ENCODE measurements at regions not wholly inside any gene's neighbourhood (a gene's known extent, or its start where the extent isn't known, plus 50 kb on each side); places are given as distances from the start of the nearest gene placed in this dataset.
A peak's percentile ranks its signal among the peaks of the same experiment; 100 is the strongest.

GRCh38 chr11:19311308-19312030 lies 70.7 kb upstream of the E2F8 start:
- CTCF ChIA-PET = interaction anchor here (1.1 kb wide), 1 partner anchor 52 kb away, joined by 4 read pairs; no protein-coding TSS in a partner anchor
- Mint-ChIP-seq H3K27me3 (peaks cover 20% of the 10 kb centered on the region), H3K4me3 (no peak overlapping the region), H3K9me3 (ENCODE audit: insufficient read depth) (no peaks in the 10 kb centered on the region), H3K4me1 (peaks cover 7% of the 10 kb centered on the region), H3K27ac (no peak overlapping the region)
- peaks cover 0 to 5% of the 10 kb centered on the region in 2 donors for H3K4me1 ChIP-seq (ENCODE audit: control insufficient read depth in 2 of 2, insufficient read depth in 2 of 2, low read length in 2 of 2)
- peaks cover 0 to 3% (median 0%) of the 10 kb centered on the region in 4 experiments for H3K27me3 ChIP-seq (replicated peaks in 1 of 4; ENCODE audit: control extremely low read depth in 1 of 4, control insufficient read depth in 3 of 4, insufficient read depth in 4 of 4, low read length in 3 of 4)
- H4K20me1 ChIP-seq (ENCODE audit: control insufficient read depth, insufficient read depth, low read length, poor library complexity, severe bottlenecking) = no peaks in the 10 kb centered on the region
- ATAC-seq (ENCODE audit: low read depth) (no peak), DNase-seq (peak; percentile 33)
- no peak overlapping the region for H3K27ac ChIP-seq (ENCODE audit: low read length in 2 of 2)
- 82% methylated on average over 1 of the region's 3 CpGs for WGBS (ENCODE audit: insufficient coverage)
- intact Hi-C loops (cut with micrococcal nuclease) = loop anchor here (1.0 kb wide), 1 partner anchor 242 kb away; no protein-coding TSS in a partner anchor
- no peaks in the 10 kb centered on the region for H3K9me3 ChIP-seq (ENCODE audit: control extremely low read depth in 1 of 3, control insufficient read depth in 2 of 3, insufficient read depth in 1 of 3, low read length in 2 of 3)
- H3K4me3 ChIP-seq (ENCODE audit: control extremely low read depth in 1 of 5, extremely low read depth in 1 of 5, insufficient read depth in 1 of 5, low read depth in 2 of 5, low read length in 4 of 5) = no peak overlapping the region
- TF ChIP-seq CTCF (IDR thresholded peaks at IDR 0.05) (peak; percentile 62), EZH2 (IDR thresholded peaks at IDR 0.05; ENCODE audit: borderline replicate concordance, insufficient read depth, low read depth, low read length, poor library complexity, severe bottlenecking) (no peak)
- H3K9ac ChIP-seq (ENCODE audit: low read length) = no peak overlapping the region
- H3K79me2 ChIP-seq (ENCODE audit: control insufficient read depth, insufficient read depth, low read length) = no peaks in the 10 kb centered on the region
- H3K36me3 ChIP-seq (replicated peaks in 1 of 2; ENCODE audit: control extremely low read depth in 1 of 2, control insufficient read depth in 1 of 2, extremely low read depth in 1 of 2, insufficient read depth in 2 of 2, low read length in 1 of 2) = no peaks in the 10 kb centered on the region
- no peak overlapping the region for H3K4me2 ChIP-seq (replicated peaks; ENCODE audit: low read depth, low read length, poor library complexity, severe bottlenecking)
- no peak overlapping the region for H2AFZ ChIP-seq (ENCODE audit: insufficient read depth, low read depth, low read length, poor library complexity, severe bottlenecking)
- POLR2A ChIA-PET = no interaction called here

DNA sequence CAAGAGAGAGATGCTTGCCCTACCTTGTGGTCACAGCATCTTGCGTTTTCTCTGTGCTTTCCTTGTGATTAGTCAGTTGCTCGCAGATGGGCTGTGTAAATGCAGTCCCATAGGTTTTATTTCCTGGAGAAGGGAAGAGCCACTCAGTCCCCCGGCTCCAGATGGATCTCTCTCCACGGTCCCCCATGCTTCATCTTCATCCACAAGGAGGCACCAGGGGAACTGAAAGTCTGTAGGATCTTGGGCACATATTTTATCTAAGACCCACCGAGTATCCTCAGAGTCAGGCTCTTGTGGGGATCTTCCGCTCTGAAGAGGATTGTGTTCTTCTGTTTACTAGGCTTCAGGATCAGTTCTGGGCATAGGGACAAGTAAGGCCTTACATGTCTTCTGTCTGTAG lies 66.8 kb upstream of the E2F8 start:
- no peak overlapping the region for H3K9ac ChIP-seq (ENCODE audit: low read length)
- POLR2A ChIA-PET = no interaction called here
- H3K9me3 ChIP-seq (ENCODE audit: control extremely low read depth in 1 of 3, control insufficient read depth in 2 of 3, insufficient read depth in 1 of 3, low read length in 2 of 3) = no peaks in the 10 kb centered on the region
- Mint-ChIP-seq H3K4me1 (peaks cover 7% of the 10 kb centered on the region), H3K27ac (no peak overlapping the region), H3K4me3 (no peak overlapping the region), H3K9me3 (ENCODE audit: insufficient read depth) (no peaks in the 10 kb centered on the region), H3K27me3 (peaks cover 28% of the 10 kb centered on the region)
- H3K36me3 ChIP-seq (replicated peaks in 1 of 2; ENCODE audit: control extremely low read depth in 1 of 2, control insufficient read depth in 1 of 2, extremely low read depth in 1 of 2, insufficient read depth in 2 of 2, low read length in 1 of 2) = no peaks in the 10 kb centered on the region
- no peaks in the 10 kb centered on the region for H3K79me2 ChIP-seq (ENCODE audit: control insufficient read depth, insufficient read depth, low read length)
- no peak overlapping the region for H3K4me2 ChIP-seq (replicated peaks; ENCODE audit: low read depth, low read length, poor library complexity, severe bottlenecking)
- WGBS (ENCODE audit: insufficient coverage) = 87% methylated on average over 3 of the region's 6 CpGs
- no peak overlapping the region for H3K27ac ChIP-seq (ENCODE audit: low read length in 2 of 2)
- CTCF ChIA-PET = interaction anchor here (0.8 kb wide), 1 partner anchor 47 kb away, joined by 3 read pairs; no protein-coding TSS in a partner anchor
- H3K4me1 ChIP-seq (ENCODE audit: control insufficient read depth in 2 of 2, insufficient read depth in 2 of 2, low read length in 2 of 2) = peaks cover 0 to 5% of the 10 kb centered on the region in 2 donors
- intact Hi-C loops (cut with micrococcal nuclease) = no loop called here
- DNase-seq (no peak), ATAC-seq (ENCODE audit: low read depth) (no peak)
- H2AFZ ChIP-seq (ENCODE audit: insufficient read depth, low read depth, low read length, poor library complexity, severe bottlenecking) = no peak overlapping the region
- TF ChIP-seq EZH2 (IDR thresholded peaks at IDR 0.05; ENCODE audit: borderline replicate concordance, insufficient read depth, low read depth, low read length, poor library complexity, severe bottlenecking) (no peak), CTCF (IDR thresholded peaks at IDR 0.05) (no peak)
- no peaks in the 10 kb centered on the region for H4K20me1 ChIP-seq (ENCODE audit: control insufficient read depth, insufficient read depth, low read length, poor library complexity, severe bottlenecking)
- H3K4me3 ChIP-seq (ENCODE audit: control extremely low read depth in 1 of 5, extremely low read depth in 1 of 5, insufficient read depth in 1 of 5, low read depth in 2 of 5, low read length in 4 of 5) = no peak overlapping the region
- H3K27me3 ChIP-seq (replicated peaks in 1 of 4; ENCODE audit: control extremely low read depth in 1 of 4, control insufficient read depth in 3 of 4, insufficient read depth in 4 of 4, low read length in 3 of 4) = peaks cover 0 to 3% (median 0%) of the 10 kb centered on the region in 4 experiments

Measured in B cell (primary cell).